ENCODE measurements at regions not wholly inside any gene's neighbourhood (a gene's known extent, or its start where the extent isn't known, plus 50 kb on each side); places are given as distances from the start of the nearest gene placed in this dataset.

DNA sequence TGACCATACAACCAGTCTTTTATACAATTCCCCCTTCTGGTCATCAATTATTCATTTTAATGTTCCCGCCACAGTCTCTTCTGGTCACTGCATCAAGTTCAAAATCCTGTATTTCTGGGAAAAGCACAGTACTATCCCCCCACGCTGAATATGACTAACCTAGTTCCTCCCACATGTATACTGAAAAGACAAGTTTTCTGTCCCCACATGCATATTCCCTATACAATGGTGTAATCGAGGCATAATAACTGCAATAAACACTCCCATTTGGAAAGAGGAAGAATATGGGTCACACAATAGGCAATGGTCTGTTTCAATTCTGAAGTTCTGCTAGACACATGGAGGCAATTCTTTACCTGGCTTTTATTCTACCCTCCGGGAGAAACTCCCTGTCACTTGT, 344.9 kb downstream of the EFNA5 start:
- no peak for TF ChIP-seq ZFX (IDR thresholded peaks at IDR 0.05)
- no peak for TF ChIP-seq CTCF (conservative IDR thresholded peaks at IDR 0.05)
- H3K27ac ChIP-seq = no peak overlapping the region

DNA sequence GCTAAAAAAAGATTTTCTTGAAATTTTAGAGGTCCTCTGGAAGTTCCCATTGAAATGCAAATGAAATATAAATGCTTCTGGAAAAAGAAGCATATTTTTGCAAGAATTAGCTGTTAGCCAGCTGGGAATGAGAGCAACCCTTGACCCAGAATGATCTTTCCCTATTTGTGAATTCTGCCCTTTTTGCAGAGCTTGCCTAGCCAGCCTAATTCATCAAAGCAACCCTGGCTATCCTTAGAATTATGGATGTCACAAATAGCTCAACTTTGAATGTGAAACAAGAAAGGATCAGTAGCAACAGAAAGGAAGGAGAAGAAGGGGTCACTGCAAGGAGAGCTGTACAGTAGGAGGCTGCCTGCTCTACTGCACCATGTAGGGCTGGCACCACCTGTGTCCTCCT, 345.9 kb downstream of the EFNA5 start:
- no peak for TF ChIP-seq CTCF (conservative IDR thresholded peaks at IDR 0.05)
- no peak for TF ChIP-seq ZFX (IDR thresholded peaks at IDR 0.05)

GRCh38 chr5:107324071-107324470, 346.7 kb downstream of the EFNA5 start:
- no peak for TF ChIP-seq ZFX (IDR thresholded peaks at IDR 0.05)
- no peak for TF ChIP-seq CTCF (conservative IDR thresholded peaks at IDR 0.05)
- no peak overlapping the region for H3K27ac ChIP-seq

More for the DNA sequence above, 345.9 kb downstream of the EFNA5 start:
- no peak overlapping the region for H3K27ac ChIP-seq

GRCh38 chr5:107323536-107323935, 347.2 kb downstream of the EFNA5 start:
- no peak overlapping the region for H3K27ac ChIP-seq
- no peak for TF ChIP-seq CTCF (conservative IDR thresholded peaks at IDR 0.05)
- no peak for TF ChIP-seq ZFX (IDR thresholded peaks at IDR 0.05)

DNA sequence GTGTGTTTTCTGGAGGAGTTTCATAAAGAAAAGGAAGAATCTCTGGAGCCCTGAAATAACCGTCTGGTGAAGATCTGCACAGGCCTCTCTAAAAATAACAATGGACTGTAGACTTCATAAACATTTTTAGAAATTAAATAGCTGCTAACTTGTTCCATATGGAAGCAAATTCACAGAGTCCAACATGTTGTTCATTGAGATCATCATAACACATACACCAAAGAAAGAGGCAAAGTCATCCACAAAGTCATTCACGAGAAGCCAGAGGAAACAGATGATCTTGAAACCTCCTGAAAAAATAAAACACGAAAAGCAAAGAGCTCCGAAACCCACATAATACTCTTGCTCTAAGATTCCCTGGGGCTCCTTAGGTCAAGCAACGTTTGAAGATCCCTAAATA, 347.8 kb downstream of the EFNA5 start:
- no peak overlapping the region for H3K27ac ChIP-seq
- TF ChIP-seq CTCF (conservative IDR thresholded peaks at IDR 0.05) (no peak), ZFX (IDR thresholded peaks at IDR 0.05) (no peak)

- no peak overlapping the region for H3K27ac ChIP-seq
- TF ChIP-seq ZFX (IDR thresholded peaks at IDR 0.05) (no peak), CTCF (conservative IDR thresholded peaks at IDR 0.05) (no peak)
Measured at GRCh38 chr5:107321906-107322305, 348.8 kb downstream of the EFNA5 start.

- no peak for TF ChIP-seq ZFX (IDR thresholded peaks at IDR 0.05)
- TF ChIP-seq CTCF (conservative IDR thresholded peaks at IDR 0.05) = no peak
- no peak overlapping the region for H3K27ac ChIP-seq
Measured at GRCh38 chr5:107320846-107321245, 349.9 kb downstream of the EFNA5 start.
